ENCODE measurements at regions not wholly inside any gene's neighbourhood (a gene's known extent, or its start where the extent isn't known, plus 50 kb on each side); places are given as distances from the start of the nearest gene placed in this dataset.

DNA sequence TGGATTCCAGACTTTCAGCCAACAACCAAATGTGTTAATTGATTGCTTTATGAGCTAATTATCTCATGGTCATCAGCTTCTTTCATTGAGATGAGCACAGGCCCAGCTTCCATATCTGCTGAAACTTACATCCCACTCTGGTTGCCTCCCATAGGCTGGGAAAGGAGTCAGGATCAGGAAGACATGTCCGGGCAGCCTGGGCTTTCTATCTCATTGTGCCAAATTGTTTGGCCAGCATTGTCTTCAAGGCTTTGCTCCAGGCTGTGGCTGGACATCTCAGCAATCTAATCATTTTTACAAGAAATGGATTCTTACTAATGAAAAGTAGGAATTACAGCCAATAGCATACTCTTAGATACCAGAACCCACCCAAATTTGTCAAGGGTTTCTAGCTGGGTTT lies 295.2 kb downstream of the CXCL12 start:
- TF ChIP-seq, protein P1, sequence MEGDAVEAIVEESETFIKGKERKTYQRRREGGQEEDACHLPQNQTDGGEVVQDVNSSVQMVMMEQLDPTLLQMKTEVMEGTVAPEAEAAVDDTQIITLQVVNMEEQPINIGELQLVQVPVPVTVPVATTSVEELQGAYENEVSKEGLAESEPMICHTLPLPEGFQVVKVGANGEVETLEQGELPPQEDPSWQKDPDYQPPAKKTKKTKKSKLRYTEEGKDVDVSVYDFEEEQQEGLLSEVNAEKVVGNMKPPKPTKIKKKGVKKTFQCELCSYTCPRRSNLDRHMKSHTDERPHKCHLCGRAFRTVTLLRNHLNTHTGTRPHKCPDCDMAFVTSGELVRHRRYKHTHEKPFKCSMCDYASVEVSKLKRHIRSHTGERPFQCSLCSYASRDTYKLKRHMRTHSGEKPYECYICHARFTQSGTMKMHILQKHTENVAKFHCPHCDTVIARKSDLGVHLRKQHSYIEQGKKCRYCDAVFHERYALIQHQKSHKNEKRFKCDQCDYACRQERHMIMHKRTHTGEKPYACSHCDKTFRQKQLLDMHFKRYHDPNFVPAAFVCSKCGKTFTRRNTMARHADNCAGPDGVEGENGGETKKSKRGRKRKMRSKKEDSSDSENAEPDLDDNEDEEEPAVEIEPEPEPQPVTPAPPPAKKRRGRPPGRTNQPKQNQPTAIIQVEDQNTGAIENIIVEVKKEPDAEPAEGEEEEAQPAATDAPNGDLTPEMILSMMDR (IDR thresholded peaks at IDR 0.05), result no peak
- TF ChIP-seq POLR2A (IDR thresholded peaks at IDR 0.05), result no peak
